Thymus (tissue), 11 donors: ENCODE measurements at regions not wholly inside any gene's neighbourhood (a gene's known extent, or its start where the extent isn't known, plus 50 kb on each side); places are given as distances from the start of the nearest gene placed in this dataset.

Experiments
- DNase-seq, 9 donors: peaks; one replicate each; pipeline ENCODE4 v3.0.0-alpha.2; 2013; ENCODE audit warnings: low spot score in 9 of 9, low read depth in 6 of 9, missing footprints in 1 of 9
- H3K27ac ChIP-seq, 2 donors: one replicate each; pipeline ENCODE4 v1.5.1; 2013; ENCODE audit warnings: control low read depth in 1 of 2, low read depth in 1 of 2, low read length in 1 of 2, mild to moderate bottlenecking in 1 of 2, moderate library complexity in 1 of 2
- H3K27me3 ChIP-seq, 2 donors: one replicate each; pipeline ENCODE4 v1.5.1; 2013; ENCODE audit warnings: low read length in 1 of 2; ENCODE audit not compliant: control insufficient read depth in 2 of 2, insufficient read depth in 1 of 2
- H3K36me3 ChIP-seq, 2 donors: one replicate each; pipeline ENCODE4 v1.5.1; 2013; ENCODE audit warnings: low read length in 1 of 2, mild to moderate bottlenecking in 1 of 2, moderate library complexity in 1 of 2; ENCODE audit not compliant: control insufficient read depth in 2 of 2, insufficient read depth in 2 of 2
- H3K4me1 ChIP-seq, 2 donors: one replicate each; pipeline ENCODE4 v1.5.1; 2013; ENCODE audit warnings: low read length in 2 of 2; ENCODE audit not compliant: control insufficient read depth in 2 of 2, insufficient read depth in 2 of 2
- H3K4me3 ChIP-seq, 2 donors: one replicate each; pipeline ENCODE4 v1.5.1; 2013; ENCODE audit warnings: low read length in 2 of 2, control low read depth in 1 of 2, mild to moderate bottlenecking in 1 of 2
- H3K9me3 ChIP-seq, 2 donors: one replicate each; pipeline ENCODE4 v1.5.1; 2013; ENCODE audit warnings: low read length in 1 of 2, mild to moderate bottlenecking in 1 of 2; ENCODE audit not compliant: control insufficient read depth in 2 of 2, insufficient read depth in 1 of 2
- WGBS: extraction: QIAGEN DNeasy Blood & Tissue Kit; methylation state at CpG from one replicate; pipeline ENCODE4 v1.1.7; 2013; 5-methylcytosine and 5-hydroxymethylcytosine counted together
- donor health status: healthy.

DNA sequence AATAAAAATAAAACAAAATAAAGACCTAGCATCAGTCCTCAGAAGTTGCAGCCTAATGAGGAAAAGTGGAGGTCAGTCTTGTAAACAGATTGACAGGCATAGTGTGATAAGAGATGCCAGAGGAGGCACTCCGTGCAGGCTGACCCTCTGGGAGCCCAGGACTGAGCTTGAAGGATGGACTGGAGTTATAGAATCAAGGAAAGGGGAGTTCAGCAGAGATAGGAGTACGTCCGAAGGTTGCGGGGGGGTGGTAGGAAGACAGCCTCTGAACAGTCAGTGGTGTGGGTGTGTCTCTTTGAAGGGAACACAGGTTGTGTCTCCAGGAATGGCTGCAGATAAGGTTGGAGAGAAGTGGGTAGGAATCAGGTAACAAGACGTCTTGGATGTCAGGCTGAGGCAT, 126.1 kb upstream of the CPEB4 start:
- Histone ChIP-seq H3K4me3 (no peak overlapping the region), H3K36me3 (no peaks in the 10 kb centered on the region), H3K27ac (no peak overlapping the region), H3K9me3 (no peaks in the 10 kb centered on the region), H3K27me3 (no peaks in the 10 kb centered on the region), H3K4me1 (no peaks in the 10 kb centered on the region)
- DNase-seq, result no peak
- WGBS, result 93% methylated on average over 5 of the region's 5 CpGs

DNA sequence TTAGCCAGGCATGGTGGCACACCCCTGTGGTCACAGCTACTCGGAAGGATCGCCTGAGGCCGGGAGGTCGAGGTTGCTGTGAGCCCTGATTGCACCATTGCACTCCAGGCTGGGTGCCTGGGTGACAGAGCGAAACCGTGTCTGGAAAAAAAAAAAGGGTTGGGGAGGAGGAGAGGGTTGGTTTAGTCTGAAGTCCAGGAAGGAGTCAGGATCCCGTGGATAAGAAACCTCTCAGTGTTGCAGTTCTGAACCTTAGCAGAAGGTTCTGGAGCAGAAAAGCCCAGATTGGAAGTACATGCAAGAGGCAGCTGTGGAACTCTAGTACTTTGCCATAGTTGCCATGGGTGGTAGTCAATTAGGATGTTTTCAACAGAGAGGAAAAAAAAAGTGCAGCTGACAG, 125.2 kb upstream of the CPEB4 start:
- no peaks in the 10 kb centered on the region for H3K36me3 ChIP-seq
- no peaks in the 10 kb centered on the region for H3K27me3 ChIP-seq
- H3K27ac ChIP-seq, result no peak overlapping the region
- no peaks in the 10 kb centered on the region for H3K4me1 ChIP-seq
- DNase-seq, result no peak
- H3K4me3 ChIP-seq, result no peak overlapping the region
- 93% methylated on average over 7 of the region's 7 CpGs for WGBS
- H3K9me3 ChIP-seq, result no peaks in the 10 kb centered on the region

DNA sequence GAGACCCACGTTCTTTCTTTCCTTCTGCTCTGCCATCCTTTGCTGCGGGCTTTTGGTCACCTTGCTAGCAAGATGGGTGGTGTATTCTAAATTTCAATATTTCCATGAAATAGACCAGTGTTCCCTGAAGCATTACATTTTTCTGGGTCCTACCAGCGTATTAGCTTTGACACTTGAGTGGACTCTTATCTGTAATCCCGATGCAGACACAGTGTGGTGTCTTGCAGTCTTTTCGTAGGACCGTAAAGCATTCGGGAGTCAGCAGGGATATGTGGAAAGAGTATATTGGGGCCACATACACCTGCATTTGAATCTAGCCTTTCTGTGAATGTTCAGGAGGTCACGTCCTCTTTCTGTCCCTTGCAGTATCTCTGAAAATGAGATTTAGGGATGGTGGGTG, 124.7 kb upstream of the CPEB4 start:
- H3K27ac ChIP-seq, result no peak overlapping the region
- no peaks in the 10 kb centered on the region for H3K36me3 ChIP-seq
- no peak for DNase-seq
- no peaks in the 10 kb centered on the region for H3K27me3 ChIP-seq
- no peaks in the 10 kb centered on the region for H3K4me1 ChIP-seq
- no peak overlapping the region for H3K4me3 ChIP-seq
- no peaks in the 10 kb centered on the region for H3K9me3 ChIP-seq
- 89% methylated on average over 8 of the region's 8 CpGs for WGBS

DNA sequence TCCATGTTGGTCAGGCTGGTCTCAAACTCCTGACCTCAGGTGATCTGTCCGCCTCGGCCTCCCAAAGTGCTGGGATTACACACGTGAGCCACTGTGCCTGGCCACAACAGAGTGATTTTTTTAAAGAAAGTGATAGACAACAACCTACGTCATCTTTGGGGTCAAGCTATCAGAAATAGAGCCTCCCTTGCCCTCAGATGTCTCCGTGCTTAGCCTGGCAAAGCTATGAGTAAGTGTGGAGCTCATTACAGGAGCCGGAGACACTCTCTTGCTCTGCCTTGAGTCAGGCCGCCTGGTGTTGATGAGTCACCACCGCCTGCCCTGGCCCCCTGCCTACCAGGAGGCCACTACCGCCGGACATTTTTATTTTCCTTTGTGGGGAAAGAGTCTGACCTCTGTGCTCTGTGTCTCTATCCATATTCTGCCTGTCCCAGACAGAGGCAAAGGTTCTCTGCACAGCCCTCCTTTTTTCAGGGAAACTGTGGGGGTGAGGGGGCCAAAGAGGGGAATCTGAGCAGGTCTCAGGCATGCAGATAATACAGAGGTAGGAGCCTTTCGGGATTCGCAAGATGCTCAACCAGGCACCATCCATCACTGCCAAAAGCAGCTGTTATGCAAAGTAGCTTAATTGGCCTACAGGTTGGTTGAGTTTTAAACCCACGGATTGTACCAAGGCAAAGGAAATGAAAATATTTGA, 123.7 kb upstream of the CPEB4 start:
- no peak overlapping the region for H3K4me3 ChIP-seq
- no peaks in the 10 kb centered on the region for H3K36me3 ChIP-seq
- no peaks in the 10 kb centered on the region for H3K27me3 ChIP-seq
- DNase-seq, result no peak
- no peaks in the 10 kb centered on the region for H3K9me3 ChIP-seq
- WGBS, result 89% methylated on average over 13 of the region's 13 CpGs
- H3K4me1 ChIP-seq, result no peaks in the 10 kb centered on the region
- H3K27ac ChIP-seq, result no peak overlapping the region

DNA sequence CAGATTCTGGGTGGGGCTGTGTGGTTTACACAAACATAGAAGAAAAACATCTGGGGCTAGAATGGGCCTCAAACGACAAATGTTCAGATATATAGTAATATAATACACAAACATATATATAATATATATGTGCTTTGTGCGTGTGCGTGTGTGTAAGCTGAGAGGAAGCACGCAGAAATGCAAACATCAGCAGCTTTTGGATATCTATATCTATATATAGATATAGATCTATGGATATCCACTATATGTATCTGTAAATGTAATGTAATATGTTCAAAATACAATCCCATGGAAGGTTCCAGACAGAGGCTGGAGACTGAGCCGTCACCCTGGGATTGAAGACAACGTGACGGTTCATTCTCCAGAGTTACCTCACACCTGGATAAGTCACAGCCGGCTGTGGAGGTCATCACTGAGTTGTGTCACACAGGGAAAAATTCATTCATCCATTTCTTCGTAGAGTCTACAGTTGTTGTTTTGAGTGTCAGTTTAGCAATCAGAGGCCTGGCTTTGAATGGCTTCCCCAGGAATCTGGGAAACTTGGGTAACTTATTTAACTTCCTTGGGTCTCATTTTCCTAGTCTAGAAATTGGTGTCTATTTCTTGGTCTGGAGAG, 123.0 kb upstream of the CPEB4 start:
- Histone ChIP-seq H3K4me3 (no peak overlapping the region), H3K36me3 (no peaks in the 10 kb centered on the region), H3K27ac (no peak overlapping the region), H3K9me3 (no peaks in the 10 kb centered on the region), H3K27me3 (no peaks in the 10 kb centered on the region), H3K4me1 (no peaks in the 10 kb centered on the region)
- DNase-seq, result no peak
- 97% methylated on average over 9 of the region's 9 CpGs for WGBS

DNA sequence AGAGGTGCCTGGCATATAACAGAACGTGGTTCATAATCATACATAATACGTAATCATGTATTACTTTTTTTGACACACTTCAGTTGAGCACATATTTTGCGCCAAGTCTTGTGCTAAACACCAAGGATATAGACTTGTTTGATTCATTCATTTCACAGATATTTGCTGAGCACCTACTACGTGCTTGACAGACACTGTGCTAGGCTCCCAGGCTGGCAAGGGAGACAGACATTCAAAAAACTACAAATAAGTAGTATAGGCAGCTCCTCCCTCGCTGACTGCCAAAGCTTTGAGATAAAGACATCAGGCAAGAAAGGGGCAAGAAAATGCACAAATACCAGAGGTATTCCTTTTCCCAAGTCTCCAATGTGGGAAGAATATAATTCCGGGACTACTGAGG, 122.5 kb upstream of the CPEB4 start:
- Histone ChIP-seq H3K4me1 (no peaks in the 10 kb centered on the region), H3K9me3 (no peaks in the 10 kb centered on the region), H3K27me3 (no peaks in the 10 kb centered on the region), H3K36me3 (no peaks in the 10 kb centered on the region), H3K27ac (no peak overlapping the region), H3K4me3 (no peak overlapping the region)
- WGBS, result 77% methylated on average over 6 of the region's 6 CpGs
- no peak for DNase-seq

DNA sequence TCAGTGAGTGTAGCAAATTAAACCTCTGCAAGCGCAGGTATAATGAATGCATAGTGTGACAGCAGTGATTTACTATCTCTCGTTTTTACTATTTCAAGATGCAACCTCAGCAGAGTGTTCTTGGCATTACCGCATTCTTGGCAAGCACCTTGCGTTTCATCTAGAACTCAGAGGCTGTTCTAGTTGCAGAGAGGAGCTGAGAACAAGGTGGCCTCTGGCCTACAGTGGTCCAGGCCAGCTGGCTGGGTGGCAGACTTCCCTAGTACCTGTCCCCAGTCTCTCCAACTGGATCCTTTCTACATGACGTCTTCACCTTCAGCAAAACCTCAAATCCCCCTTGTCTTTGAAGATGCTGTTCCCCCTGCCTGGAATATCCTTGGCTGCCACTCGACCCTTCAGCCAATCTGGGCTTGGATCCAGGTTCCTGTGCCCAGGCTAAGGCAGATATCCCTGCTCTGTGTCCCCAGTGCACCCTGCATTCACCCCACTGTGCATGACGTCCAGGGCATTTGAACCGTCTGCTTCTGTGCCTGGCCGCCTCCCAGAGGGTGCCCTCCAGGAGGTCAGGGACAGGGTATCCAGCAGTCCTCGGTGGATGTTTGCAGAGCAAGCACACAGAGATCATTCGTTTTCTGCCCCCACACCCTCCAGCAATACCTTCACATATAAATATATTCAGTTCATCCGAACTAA, 120.4 kb upstream of the CPEB4 start:
- no peaks in the 10 kb centered on the region for H3K36me3 ChIP-seq
- H3K4me1 ChIP-seq, result no peaks in the 10 kb centered on the region
- no peaks in the 10 kb centered on the region for H3K9me3 ChIP-seq
- 90% methylated on average over 12 of the region's 12 CpGs for WGBS
- DNase-seq, result no peak
- H3K27ac ChIP-seq, result no peak overlapping the region
- H3K27me3 ChIP-seq, result no peaks in the 10 kb centered on the region
- H3K4me3 ChIP-seq, result no peak overlapping the region

DNA sequence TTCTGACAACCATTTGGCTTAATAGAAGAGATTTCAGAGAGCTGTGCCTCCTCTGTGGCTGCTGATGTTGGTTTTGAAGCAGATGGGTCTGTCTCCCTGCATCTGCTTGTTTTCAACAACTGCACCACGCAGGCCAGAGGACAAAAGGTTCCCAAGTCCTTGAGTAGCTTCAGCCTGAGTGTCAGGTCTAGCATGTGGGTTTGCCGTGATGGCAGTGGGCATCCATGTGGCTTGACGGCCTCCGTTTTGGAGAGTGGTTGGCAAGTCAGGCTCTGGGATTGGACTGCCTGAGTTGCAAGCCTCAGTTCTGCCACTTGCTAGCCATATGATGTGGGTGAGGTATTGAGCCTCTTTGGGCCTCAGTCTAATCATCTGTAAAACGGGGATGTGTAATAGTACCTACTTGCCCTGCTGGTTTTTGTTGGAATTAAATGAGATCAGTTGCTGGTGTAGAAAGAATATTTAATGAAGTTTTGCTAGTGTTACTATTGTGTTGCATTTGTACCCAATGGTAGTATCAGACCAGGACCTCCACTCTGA, 119.8 kb upstream of the CPEB4 start:
- Histone ChIP-seq H3K4me1 (no peaks in the 10 kb centered on the region), H3K36me3 (no peaks in the 10 kb centered on the region), H3K27me3 (no peaks in the 10 kb centered on the region), H3K4me3 (no peak overlapping the region), H3K9me3 (no peaks in the 10 kb centered on the region), H3K27ac (no peak overlapping the region)
- WGBS, result 95% methylated on average over 5 of the region's 5 CpGs
- DNase-seq, result no peak

DNA sequence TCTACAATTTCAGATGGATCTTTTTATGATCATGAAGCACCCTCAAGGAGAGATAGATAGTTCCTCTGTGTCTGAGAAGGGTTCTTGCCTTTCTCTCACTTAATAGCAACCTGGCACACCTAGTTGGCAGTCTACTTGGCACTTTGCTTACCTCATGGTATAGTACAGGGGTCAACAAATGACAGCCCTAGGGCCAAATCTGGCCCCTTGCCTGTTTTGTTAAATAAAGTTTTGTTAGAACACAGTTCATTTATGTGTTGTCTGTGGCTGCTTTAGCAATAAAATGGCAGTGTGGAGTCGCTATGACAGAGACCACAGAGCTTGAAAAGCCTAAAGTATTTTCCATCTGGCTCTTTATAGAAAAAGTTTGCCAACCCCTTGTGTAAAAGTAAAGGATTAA, 119.3 kb upstream of the CPEB4 start:
- 90% methylated on average over 1 of the region's 1 CpG for WGBS
- Histone ChIP-seq H3K27ac (no peak overlapping the region), H3K36me3 (no peaks in the 10 kb centered on the region)

More for the DNA sequence above, 119.3 kb upstream of the CPEB4 start:
- Histone ChIP-seq H3K27me3 (no peaks in the 10 kb centered on the region), H3K9me3 (no peaks in the 10 kb centered on the region), H3K4me3 (no peak overlapping the region), H3K4me1 (no peaks in the 10 kb centered on the region)
- DNase-seq, result no peak
